KG1 (cell line): ENCODE measurements at regions not wholly inside any gene's neighbourhood (a gene's known extent, or its start where the extent isn't known, plus 50 kb on each side); places are given as distances from the start of the nearest gene placed in this dataset.
A peak's percentile ranks its signal among the peaks of the same experiment; 100 is the strongest.

Experiments
- DNase-seq: peaks from one replicate; lab custom pipeline; 2025; lab: John Stamatoyannopoulos, UW

DNA sequence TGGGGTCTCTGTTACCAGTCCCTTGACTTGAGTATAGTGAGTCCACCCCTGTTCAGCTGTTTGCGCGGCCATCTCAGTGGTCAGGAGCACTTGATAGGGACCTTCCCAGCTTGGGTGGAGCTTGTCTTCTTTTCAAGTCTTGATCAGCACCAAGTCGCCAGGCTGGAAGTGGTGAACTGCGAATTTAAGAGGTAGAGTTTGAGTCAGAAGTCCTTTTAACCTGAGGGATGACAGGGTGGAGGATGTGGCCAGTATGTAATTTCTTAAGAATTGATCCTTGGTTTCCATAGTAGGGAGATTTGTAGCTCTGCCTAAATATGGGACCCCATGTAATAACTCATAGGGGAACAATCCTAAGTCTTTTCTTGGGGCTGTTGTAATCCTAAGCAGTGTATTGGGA is 86.3 kb upstream of the XCR1 start:
- no peak for DNase-seq

DNA sequence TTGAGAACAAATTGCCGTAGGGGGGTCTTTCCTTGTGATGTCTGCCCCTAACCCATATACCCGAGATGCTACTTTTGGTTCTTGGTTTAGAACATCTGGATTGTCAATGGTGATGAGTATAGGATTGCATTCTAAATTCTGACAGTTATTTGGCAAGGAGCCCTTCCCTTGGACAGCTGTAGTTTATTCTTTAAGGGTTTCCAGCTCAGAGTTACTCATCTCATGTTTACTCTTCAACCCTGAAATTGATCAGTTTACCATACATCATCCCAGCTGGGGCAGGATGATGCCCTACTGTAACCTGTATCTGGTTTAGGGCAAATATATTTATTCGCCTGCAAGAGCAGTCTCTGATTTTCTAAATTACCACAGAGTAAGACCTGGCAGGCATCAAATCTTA is 85.7 kb upstream of the XCR1 start:
- DNase-seq, result no peak

DNA sequence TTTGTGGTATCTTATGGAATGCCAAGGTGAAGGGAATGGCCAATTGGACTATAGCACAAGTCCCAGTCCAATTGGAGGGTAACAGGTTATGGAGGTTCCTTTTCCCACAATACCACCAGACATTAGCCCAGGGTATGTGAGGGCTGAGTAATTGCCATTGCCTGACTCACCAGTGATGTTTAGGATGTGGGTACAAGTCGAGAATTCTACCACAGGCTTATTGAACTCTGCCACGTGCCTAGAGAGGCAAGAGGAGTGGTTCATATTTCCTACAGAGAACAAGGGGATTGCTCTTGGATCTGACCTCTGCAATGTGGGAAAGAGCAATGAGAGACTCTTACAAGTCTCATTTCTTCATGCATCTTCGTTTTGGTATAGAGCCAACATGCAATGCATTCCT is 85.0 kb upstream of the XCR1 start:
- no peak for DNase-seq

DNA sequence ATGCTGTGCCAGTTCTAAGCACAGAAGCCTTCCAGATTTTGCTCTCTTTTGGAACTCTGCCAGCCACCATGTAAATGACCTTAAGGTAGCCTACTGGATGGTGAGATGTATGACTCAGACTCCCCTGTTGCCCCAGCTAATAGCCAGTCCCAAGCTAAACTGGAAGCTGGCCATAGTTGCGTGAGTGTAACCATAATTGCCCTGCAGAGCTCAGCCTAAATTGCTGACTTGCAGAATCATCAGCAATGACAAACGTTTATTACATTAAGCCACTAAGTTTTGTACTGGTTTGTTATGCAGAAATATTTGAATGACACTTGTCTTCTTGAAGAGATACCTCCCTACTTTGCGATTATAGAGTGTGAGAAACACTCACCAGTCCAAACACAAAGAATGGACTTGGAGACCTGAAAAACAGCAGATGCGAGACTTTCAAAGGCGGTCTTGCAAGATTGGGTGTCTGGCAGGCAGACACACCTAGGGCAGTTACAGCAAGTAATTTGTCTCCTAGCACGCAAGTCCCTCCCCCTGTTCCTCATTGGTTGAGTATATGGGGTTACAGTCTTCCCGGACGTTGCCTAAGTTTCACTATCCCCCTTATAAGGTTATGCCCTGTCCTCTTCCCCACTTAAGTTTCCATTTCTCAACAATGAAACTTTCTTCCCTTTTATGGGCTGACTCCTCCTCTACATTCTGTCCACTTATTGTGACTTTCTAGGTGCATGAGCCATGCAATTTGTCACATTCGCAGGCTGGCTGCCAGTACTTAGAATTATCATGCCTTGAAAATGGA is 83.6 kb upstream of the XCR1 start:
- DNase-seq, result no peak

DNA sequence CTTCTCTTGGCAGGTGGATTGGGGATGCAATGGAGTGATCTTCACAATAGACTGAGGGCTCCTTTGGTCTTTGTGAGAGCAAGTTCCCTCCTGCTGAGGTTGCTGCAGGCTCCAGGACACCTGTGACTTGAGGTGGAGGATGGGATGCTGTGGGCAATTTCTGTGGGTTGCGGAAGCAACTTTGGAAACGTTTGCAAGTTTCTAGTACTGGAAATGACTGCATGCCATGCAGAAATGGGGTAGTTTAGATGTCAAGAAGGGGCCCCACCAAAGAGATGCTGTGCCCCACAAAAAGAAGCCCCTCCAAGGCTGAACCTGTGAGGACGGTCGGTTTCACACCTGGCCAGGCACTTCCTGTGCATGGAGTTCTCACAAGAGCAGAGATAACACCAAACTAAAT is 80.4 kb upstream of the XCR1 start:
- DNase-seq, result no peak

- DNase-seq, result no peak
These were observed 78.1 kb upstream of the XCR1 start for GRCh38 chr3:46105306-46105919.

DNA sequence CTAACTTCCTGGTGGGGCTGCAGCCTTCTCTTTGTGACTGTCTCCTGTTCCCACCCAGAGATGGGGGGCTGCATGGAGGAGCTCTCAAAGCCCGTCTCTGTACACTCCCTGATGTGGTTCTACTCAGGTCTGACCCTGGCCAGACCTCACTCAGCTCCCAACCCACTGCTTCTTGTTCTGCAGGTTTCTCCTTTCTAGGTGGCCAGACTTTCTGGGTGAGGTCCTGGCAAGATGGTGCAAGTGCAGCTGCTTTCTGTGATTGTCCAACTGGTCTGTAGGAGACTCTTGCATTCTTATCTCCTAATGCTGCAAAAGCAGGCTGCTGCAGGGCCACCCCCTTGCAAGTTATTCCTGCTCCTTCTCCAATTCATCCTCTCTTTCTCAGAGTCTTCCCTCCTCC is 77.4 kb upstream of the XCR1 start:
- no peak for DNase-seq

GRCh38 chr3:46102780-46103130 is 75.5 kb upstream of the XCR1 start:
- no peak for DNase-seq

DNA sequence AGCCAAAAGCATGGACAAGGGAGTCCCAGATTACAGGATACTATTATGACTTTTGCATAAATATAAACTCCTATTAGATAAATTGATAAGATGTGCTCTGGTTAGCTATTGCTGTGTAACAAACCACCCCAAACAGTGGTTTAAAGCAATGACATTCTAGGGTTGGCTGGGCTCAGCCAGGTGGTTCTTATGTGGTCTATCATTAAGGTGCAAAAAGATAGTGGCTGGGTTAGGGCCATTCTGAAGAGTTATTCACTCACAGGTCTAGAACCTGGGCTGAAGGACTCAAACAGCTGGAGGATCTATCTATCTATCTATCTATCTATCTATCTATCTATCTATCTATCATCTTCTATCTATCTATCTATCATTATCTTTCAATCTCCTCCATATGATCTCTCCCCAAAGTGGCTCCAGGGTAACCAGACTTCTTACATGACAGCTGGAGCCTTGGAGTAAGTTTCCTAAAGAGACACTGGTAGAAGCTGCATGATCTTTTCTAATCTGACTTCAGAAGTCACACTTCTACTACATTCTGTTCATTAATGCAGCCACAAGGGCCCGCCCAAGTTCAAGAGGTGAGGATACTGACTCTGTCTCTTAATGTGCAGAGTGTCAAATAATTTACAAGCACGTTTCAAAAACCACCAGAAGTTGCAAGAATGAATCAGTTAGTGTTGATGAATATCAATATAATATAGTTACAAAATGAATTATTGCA is 74.9 kb upstream of the XCR1 start:
- no peak for DNase-seq

DNA sequence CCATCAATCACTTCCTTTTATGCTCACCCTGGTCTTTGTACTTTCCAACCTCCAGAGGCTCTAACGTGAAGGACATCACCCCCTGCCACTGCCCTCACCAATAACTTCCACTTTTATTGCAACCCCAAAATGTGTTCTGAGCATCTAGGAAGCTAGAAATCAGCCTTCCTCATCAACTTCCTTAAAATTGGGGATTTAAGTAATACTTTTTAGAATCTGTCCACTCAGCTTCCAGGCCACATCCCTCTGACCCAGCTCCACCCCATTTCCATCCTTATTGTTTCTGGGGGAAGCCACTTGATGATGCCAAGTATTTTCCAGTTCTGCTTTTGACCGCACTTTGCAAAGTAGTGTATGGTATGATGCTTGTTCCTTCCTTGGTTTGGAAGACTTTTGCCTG is 73.5 kb upstream of the XCR1 start:
- no peak for DNase-seq

- peak; percentile 68 for DNase-seq
These were observed 71.1 kb upstream of the XCR1 start for GRCh38 chr3:46098319-46098761.

GRCh38 chr3:46097691-46098241 is 70.5 kb upstream of the XCR1 start:
- peak; percentile 68 for DNase-seq

DNA sequence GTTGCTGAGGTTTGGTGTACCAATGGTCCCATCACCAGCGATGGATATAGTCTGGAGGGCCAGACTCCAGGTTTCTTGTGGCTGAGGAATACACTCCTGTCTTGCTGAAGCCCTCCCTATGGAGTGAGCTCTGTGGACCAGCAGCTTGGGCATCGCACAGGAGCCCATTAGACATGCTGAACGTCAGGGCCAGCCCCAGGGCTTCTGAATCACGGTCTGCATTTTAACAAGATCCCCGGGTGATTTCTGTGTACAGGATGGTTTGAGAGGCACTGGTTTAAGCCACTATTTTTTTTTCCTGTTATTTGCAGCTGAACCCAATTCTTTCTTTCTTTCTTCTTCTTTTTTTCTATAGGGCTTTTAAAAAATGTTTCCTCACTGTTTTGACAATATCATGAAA is 69.5 kb upstream of the XCR1 start:
- DNase-seq, result no peak

DNA sequence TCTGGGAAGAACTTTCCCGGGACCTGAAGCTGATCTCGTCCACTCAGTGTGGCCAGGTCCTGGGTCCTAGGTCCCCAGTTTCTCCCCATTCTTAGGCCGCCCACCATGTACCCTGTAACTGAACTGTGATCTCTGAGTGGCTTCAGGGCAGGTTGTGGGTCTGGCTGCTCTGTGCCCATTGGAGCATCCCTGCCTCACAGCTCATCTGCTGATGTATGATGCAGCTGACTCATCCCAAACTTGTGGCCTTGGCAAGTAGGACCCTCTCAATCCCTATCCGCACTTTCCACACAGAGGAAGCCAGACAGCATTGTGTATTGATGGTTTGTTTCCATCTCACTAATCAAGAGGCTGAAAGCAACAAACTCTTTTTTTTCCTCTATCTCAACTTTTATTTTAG is 69.1 kb upstream of the XCR1 start:
- no peak for DNase-seq

- DNase-seq, result peak; percentile 28
These were observed 68.0 kb upstream of the XCR1 start for GRCh38 chr3:46095307-46095706.

DNA sequence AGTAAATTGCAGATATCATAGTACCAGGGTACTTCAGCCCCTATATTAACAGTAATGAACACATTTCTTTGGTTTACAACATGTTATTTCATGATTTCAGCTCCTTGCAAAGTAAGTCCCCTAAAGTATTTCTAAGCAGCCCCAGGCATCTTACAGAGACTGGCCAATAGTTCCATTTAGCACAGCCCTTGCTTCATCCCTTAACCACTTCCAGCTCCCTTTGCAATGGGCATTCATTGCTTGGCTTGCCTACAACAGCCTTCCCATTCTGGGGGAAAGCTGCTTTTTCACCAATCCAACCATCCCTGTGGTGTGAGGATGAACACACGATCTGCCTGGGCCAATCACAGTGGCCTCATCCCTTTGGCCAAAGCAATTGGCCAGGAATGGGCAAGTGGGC is 67.2 kb upstream of the XCR1 start:
- no peak for DNase-seq

GRCh38 chr3:46093966-46094365 is 66.7 kb upstream of the XCR1 start:
- no peak for DNase-seq

- DNase-seq, result no peak
These were observed 66.2 kb upstream of the XCR1 start for GRCh38 chr3:46093327-46093942.

- no peak for DNase-seq
These were observed 65.4 kb upstream of the XCR1 start for GRCh38 chr3:46092702-46093080.

GRCh38 chr3:46091741-46092701 is 64.7 kb upstream of the XCR1 start:
- DNase-seq, result no peak

DNA sequence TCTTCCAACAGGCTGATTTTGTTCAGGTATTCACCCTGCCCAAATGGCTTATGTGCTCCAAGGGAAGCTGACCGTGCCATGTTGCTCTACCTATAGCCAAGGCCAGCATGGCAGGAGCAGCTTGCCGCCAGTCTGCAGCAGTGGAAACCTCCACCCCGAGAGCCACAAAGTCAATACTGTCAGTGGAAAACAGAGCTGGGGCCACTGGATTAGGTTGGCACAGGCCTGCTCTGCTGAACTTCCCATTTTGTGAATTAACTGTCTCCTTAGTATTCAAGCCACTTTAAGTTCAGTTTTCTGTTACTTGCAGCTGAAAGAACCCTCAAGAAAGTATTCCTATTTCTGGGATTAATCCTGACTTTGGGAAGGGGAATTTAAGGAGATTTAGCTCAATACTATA is 63.8 kb upstream of the XCR1 start:
- no peak for DNase-seq
